ENCODE measurements at regions not wholly inside any gene's neighbourhood (a gene's known extent, or its start where the extent isn't known, plus 50 kb on each side); places are given as distances from the start of the nearest gene placed in this dataset.
A peak's percentile ranks its signal among the peaks of the same experiment; 100 is the strongest.

DNA sequence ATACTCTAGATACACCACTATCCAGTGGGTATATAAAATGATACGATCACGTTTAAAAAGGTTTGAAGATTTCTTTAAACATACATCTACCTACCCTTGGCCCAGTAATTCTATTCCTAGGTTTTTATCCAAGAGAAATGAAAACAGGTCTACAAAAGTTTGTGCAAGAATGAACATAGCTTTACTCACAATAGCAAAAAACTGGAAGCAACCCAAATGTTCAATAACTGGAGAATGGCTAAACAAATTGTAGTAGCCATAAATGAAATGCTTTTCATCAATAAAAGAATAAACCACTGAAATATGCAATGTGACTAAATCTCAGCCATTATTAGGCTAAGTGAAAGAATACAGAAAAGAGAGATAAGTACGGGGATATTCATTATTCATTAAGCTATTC lies 438.9 kb downstream of the ARHGEF28 start:
- DNase-seq = no peak
- intact Hi-C loops (cut with DNase I) = no loop called here
- no peak for ATAC-seq (ENCODE audit: poor library complexity)

DNA sequence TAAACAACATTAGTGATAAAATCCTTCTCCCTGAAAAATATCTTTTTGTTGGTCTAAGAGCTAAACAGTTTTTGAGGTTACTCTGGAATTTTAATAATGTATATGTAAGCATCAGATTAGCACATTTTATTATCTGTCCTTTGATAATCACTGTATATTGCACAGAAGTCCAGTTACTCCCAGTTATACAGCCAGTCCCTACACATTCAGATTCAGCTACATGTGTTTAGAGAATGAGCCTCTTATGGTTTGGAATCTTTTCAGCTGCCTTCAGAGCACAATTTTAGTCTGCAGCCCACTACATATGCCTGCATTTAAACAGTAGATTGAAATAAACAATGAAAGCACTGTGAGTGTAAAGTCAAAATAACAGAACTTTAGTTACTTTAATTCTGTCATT lies 438.2 kb downstream of the ARHGEF28 start:
- intact Hi-C loops (cut with DNase I) = no loop called here
- ATAC-seq (ENCODE audit: poor library complexity) = no peak
- DNase-seq = no peak

GRCh38 chr5:74063821-74064220 lies 437.8 kb downstream of the ARHGEF28 start:
- ATAC-seq (ENCODE audit: poor library complexity) = no peak
- intact Hi-C loops (cut with DNase I) = no loop called here

DNA sequence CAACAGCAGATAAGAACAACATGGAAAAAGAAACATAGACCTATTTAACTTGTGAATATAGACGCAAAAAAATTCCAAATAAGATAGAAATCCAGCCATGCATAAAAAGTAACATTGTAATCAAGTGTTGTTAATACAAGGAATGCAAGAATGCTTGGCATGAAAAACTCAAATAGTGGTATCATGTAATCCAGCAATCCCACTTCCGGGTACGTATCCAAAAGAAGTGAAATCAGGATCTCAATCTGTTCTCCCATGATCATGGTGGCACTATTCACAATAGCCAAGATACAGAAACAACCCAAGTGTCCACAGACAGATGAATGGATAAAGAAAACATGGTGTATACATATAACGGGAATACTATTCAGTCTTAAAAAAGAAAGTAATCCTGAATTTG lies 437.4 kb downstream of the ARHGEF28 start:
- ATAC-seq (ENCODE audit: poor library complexity) (no peak), DNase-seq (no peak)
- intact Hi-C loops (cut with DNase I) = no loop called here

More at GRCh38 chr5:74063821-74064220, 437.8 kb downstream of the ARHGEF28 start:
- DNase-seq = no peak

GRCh38 chr5:74061292-74061691 lies 435.3 kb downstream of the ARHGEF28 start:
- intact Hi-C loops (cut with DNase I) = no loop called here
- ATAC-seq (ENCODE audit: poor library complexity) = no peak
- no peak for DNase-seq

- intact Hi-C loops (cut with DNase I) = no loop called here
- ATAC-seq (ENCODE audit: poor library complexity) (no peak), DNase-seq (no peak)
Observed at GRCh38 chr5:74059706-74060105, 433.7 kb downstream of the ARHGEF28 start.

DNA sequence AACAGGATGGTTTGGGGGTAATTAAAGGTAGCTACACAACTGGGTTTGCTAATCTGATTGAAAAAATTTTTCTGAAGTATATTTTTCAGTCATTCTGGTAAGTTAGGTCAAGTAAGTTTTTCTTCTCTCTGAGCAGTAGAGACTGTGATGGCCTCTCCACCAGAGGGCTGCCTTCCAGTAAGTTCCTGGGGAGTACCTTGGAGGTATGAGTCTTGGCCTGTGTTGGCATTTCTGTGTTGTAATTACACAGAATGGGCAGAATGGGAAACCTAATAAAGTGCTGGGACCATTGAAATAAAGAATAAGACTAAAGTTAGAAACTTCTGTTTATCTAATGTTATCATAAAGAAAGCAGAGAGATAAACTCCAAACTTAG lies 430.8 kb downstream of the ARHGEF28 start:
- no peak for DNase-seq
- ATAC-seq (ENCODE audit: poor library complexity) = peak; percentile 39
- intact Hi-C loops (cut with DNase I) = no loop called here

- DNase-seq (no peak), ATAC-seq (ENCODE audit: poor library complexity) (peak; percentile 38)
- intact Hi-C loops (cut with DNase I) = no loop called here
Observed at GRCh38 chr5:74056107-74056788, 430.3 kb downstream of the ARHGEF28 start.

DNA sequence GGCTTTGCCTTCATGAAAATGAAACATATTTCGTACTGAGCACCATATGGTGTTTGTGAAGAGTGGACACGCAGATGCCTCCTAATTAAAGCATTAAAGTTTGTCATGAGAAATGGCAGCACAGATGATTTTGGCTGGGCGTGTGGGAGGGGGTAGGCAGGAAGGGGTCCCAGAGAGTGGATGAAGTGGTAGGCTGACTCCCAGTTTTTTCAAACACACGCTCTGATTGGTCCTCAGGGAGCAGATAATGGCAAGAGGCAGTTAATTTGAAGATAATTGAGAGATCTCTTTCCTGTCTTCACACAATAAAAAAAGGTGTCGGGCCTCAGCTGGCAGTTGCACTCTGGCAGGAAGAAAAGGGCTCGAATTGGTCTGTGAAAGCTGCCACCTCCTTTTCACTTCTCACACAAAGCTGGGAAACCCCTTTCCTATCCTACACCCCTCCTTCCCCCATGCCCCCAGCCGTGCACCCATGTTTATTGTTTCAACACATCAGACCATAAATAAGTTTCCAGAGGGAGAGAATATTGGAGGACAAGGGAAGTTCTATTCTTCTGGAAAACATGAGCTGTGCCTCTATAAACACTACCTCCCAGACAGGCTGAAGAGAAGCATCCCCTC lies 429.6 kb downstream of the ARHGEF28 start:
- DNase-seq (no peak), ATAC-seq (ENCODE audit: poor library complexity) (no peak)
- intact Hi-C loops (cut with DNase I) = no loop called here

DNA sequence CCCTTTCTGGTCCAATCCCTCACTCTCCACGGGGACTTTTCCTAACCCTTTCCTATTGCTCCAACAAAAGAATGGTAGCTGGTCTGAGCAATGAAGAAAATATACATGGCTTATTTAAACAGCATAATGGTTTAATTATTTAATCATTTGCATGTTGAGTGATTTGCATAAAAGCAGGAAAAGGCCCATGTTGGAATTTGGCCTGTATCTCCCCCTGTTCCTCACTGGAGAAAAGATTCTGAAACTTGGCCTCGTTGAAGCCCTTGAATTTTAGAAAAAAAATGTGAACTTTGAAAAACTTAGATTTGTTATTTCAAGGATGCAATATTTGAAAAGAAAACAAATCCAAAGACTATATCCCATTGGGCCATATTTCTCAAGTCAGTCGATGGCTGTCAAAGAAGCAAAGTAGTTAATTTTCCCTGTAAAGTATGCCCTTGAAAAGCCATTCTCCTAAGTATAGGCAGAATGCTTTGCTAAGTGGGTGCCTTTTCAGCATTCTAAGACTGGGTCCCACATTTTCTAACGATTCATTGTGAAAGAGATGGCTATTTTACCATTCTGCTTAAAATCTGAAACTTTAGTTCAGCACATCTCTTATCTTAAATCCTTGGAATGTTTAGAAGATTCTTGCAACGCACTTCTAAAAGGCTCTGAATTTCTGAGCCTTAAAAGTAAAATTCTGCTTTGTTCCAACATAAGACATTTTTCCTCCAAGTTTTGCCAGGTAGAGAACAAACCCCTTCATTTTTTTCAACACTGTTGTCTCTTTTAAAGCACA lies 428.8 kb downstream of the ARHGEF28 start:
- DNase-seq = no peak
- intact Hi-C loops (cut with DNase I) = no loop called here
- ATAC-seq (ENCODE audit: poor library complexity) = no peak

GRCh38 chr5:74054139-74054538 lies 428.1 kb downstream of the ARHGEF28 start:
- intact Hi-C loops (cut with DNase I) = no loop called here
- ATAC-seq (ENCODE audit: poor library complexity) (no peak), DNase-seq (no peak)

GRCh38 chr5:74052441-74053221 lies 426.6 kb downstream of the ARHGEF28 start:
- no peak for ATAC-seq (ENCODE audit: poor library complexity)
- no peak for DNase-seq
- intact Hi-C loops (cut with DNase I) = no loop called here

DNA sequence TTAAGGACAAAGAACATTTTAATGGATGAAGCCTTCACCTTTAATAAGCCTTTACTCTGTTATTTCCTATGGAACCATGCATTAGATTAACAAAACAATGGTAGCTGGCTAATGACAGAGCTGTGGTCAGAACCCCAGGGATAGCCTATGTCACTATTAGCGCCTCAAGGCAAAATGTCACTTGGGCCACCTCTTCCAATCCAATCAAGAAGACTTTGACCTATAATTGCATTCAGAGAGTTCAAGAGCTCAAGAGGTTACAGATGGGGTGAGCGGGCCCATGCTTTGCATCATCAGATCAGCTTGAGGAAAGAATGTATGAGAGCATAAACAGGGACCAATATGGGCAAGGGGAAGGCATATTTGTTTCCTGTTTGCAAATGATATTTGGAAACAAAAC lies 425.1 kb downstream of the ARHGEF28 start:
- ATAC-seq (ENCODE audit: poor library complexity) (no peak), DNase-seq (no peak)
- intact Hi-C loops (cut with DNase I) = no loop called here

GRCh38 chr5:74044936-74045335 lies 418.9 kb downstream of the ARHGEF28 start:
- no peak for DNase-seq
- intact Hi-C loops (cut with DNase I) = no loop called here
- ATAC-seq (ENCODE audit: poor library complexity) = no peak

DNA sequence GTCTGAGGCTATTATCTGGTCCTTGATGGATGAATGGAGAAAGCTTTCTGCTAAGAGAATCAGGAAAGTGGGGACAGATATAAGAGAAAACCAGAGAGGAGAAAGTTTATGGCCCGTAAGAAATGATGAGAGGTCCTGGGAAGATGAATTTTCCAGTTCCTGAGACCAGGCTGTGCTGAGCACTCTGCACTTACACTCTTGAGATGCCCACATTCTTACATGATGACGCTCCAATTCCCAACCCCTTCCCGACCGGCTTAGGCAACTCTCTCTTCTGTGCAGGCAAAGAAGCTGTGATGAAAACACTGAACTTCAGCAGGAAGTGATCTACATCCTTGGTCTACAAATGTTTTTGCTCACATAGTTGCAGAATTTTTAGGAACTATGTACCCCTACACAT lies 417.0 kb downstream of the ARHGEF28 start:
- peak; percentile 46 for ATAC-seq (ENCODE audit: poor library complexity)
- intact Hi-C loops (cut with DNase I) = no loop called here
- DNase-seq = no peak

- ATAC-seq (ENCODE audit: poor library complexity) (no peak), DNase-seq (no peak)
- intact Hi-C loops (cut with DNase I) = no loop called here
Observed at GRCh38 chr5:74042559-74042958, 416.6 kb downstream of the ARHGEF28 start.

DNA sequence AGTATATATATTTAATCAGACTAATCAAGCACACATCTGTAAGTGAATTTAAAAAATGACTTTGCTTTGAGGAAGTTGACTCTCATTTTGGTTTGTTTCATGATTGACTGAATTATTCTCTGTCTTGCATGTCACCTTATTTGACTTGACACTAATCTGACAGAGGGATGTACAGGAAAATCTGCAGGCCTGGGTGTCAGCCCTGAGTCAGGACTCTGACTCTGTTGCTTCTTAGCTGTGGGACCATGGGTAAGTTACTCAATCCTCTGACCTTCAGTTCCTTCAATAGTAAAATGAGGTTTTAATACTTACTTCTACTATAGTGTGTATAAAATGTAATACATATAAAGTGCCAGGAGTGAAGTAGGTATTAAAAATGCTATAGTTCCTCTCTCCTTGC lies 415.9 kb downstream of the ARHGEF28 start:
- no peak for ATAC-seq (ENCODE audit: poor library complexity)
- intact Hi-C loops (cut with DNase I) = no loop called here

DNA sequence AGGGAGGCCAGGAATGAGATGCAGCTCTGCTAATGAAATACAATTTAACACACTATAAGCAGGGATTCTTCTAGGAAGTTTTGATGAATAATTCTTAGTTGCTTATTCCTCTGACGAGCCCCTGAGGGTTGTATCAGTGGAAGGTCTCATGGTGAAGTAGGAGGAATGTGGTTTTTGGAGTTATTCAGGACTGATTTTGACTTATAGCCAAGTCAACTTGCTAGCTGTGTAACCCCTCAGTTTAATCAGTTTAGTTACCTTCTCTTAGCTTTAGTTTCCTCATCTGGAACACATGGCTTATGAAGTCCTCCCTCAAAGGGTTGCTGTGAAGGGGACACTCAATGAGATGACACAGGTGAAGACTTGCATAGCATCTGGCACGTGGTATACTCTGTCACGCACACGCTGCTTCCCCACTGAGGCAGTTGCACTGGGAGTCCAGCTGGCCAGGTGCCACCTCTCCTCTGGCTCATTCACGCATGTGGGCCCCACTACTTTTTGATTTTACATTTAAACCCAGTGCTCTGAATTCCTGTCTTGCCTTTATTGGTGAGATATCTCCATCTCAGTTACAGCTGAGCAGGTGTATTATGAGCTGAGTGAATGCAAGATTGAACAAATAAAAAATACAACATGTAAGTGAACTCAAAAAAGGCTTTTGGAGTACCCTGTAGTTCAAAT lies 415.0 kb downstream of the ARHGEF28 start:
- ATAC-seq (ENCODE audit: poor library complexity) (no peak), DNase-seq (no peak)
- intact Hi-C loops (cut with DNase I) = no loop called here

More for the DNA sequence above, 415.9 kb downstream of the ARHGEF28 start:
- DNase-seq = no peak

DNA sequence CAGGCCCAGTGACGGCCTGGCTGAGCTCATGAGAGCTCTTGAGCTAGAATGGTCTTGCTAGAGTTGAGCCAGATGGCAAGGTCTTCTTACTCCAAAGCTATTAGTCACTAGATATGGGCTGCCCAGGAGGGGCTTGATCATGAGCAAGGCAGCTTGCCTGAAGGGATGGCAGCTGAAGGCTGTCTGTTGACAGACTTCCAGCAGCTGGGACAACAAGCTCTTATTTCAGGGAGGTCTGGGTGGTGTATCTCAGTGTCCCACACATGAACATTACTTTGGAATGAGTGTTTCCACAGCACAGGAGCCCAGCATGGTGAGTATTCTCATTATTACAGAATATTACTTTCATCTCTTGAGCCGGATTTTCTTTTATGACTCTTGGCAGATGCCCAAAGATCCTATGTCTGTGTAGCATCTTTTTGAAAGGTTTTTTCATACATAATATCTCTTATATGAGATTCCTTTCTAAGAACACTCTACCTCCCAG lies 414.1 kb downstream of the ARHGEF28 start:
- intact Hi-C loops (cut with DNase I) = no loop called here
- DNase-seq = no peak
- peak; percentile 68 for ATAC-seq (ENCODE audit: poor library complexity)
